Posterior cingulate gyrus (tissue), 11 donors: ENCODE measurements at regions not wholly inside any gene's neighbourhood (a gene's known extent, or its start where the extent isn't known, plus 50 kb on each side); places are given as distances from the start of the nearest gene placed in this dataset.
A peak's percentile ranks its signal among the peaks of the same experiment; 100 is the strongest.
"Not testable (repeated sequence)": the region's sequence is repeated elsewhere in the genome, so short reads cannot be mapped to it uniquely, and the experiment has no call there.

ENCODE experiments used
- DNase-seq, 10 donors: peaks; one replicate each; pipeline versions ENCODE4 v3.0.0 to v3.0.0-alpha.2; 2020 to 2021; ENCODE audit warnings: mixed read lengths in 3 of 10
- intact Hi-C: fragments of 100-400 bp; cut with DNase I; formaldehyde crosslinking; loops from one replicate; pipeline ENCODE4 v1.15.1; 2023

DNA sequence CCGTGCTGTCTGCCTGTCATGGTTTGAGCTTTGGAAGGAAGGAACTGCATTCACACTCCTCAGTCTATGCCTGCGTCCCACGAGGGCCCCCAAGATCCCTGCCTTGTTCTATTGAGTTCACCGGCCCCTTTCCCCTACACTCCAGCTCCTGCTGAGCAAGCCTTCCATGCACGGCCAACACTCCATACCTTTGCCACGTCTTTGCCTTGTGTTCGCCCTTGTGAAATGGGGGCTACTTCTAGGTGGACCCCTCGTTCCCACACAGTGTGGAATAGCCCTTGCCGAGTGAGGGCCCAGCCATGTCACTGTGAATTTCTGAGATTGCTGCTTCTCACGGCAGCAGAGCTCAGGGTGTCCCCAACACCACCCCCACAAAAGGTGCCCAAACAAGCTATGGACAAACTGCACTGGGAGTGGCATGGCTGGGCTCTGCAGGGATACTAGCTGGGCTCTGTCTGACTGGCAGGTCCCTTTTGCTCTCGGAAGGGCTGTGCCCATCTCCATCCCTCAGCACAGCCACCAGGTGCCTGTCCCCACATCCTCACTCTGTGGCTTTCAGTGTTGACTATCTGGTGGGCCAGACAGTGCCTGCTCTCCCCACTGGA, 67.9 kb upstream of the ADAMTS2 start:
- intact Hi-C loops = no loop called here

DNA sequence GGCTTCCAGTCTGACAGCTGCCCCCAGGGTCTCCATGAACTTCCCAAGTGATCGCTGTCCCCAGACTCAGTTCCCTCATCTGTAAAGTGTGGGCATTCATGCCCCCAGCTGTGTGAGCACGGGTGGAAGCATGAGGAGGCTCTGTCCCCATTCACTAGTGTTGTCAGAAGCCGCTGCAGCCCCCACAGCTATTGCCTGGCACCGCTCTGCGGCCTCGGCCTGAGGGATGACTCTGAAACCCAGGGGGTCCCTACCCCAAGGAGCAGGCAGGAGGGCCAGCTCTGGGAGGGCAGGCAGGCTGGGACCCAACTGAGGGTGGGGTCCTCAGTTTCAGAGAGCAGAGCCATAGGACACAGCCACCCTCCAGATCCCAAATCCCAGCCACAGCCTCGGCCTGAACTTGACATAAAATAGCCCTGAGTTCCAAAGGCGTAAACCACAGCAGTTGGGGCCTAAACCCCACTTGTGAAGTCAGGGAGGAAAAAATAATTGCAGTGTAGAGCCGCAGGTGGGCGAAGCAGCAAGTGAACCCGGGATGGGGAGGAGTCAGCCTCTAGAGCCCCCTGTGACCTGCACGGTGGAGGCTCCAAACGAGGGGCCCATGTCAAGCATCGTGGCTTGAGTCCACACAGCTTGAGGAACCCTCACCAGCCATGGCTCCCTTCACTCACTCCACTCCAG, 66.0 kb upstream of the ADAMTS2 start:
- DNase-seq = peak in 1 of 10 donors; percentile 42
- intact Hi-C loops = no loop called here

More for the DNA sequence above, 67.9 kb upstream of the ADAMTS2 start:
- peak in 1 of 10 donors; percentile 47 for DNase-seq

GRCh38 chr5:179410291-179411160, 65.3 kb upstream of the ADAMTS2 start:
- intact Hi-C loops = no loop called here

DNA sequence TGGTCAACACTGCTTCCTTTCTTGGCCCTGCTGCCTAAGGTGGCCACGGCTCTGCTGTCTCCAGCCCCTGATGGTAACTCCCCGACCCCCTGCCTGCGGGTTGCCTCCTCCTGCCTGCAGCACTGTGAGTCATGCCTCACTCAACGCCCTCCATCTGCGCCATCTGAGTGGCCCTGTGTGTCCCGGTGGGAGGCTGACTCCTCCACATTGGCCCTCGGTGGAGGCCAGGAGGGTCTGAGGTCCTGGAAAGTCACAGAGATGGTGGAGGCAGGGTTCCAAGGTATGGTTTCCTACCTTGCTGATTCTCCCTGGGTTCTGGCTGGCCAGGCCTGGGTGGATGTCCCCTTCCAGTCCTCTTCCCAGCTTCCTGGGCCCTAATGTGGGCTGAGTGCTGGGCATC, 64.5 kb upstream of the ADAMTS2 start:
- intact Hi-C loops = no loop called here
- DNase-seq = peak in 1 of 10 donors; percentile 82

More at GRCh38 chr5:179410291-179411160, 65.3 kb upstream of the ADAMTS2 start:
- peak in 2 of 10 donors; percentile 70 to 74 for DNase-seq

DNA sequence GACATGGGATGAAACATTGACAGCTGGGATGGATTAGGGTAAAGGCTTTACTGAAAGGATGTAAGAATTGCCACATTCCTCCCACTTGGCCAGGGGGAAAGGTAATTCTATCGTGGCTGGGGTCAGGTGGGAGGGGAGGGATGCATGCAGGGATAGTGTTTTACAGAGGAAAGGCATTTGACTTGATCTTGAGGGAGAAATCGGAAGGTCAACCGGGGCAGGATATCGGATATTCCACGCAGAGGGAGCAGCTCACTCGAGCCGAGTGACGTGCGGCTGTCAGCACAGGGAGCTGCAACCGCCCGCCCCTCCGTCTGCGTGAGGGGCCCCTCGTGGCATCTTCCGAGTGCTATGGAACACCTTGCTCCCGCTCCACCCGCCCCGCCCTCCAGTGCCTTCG, 63.4 kb upstream of the ADAMTS2 start:
- intact Hi-C loops = no loop called here
- peak in 1 of 10 donors; percentile 76 for DNase-seq

DNA sequence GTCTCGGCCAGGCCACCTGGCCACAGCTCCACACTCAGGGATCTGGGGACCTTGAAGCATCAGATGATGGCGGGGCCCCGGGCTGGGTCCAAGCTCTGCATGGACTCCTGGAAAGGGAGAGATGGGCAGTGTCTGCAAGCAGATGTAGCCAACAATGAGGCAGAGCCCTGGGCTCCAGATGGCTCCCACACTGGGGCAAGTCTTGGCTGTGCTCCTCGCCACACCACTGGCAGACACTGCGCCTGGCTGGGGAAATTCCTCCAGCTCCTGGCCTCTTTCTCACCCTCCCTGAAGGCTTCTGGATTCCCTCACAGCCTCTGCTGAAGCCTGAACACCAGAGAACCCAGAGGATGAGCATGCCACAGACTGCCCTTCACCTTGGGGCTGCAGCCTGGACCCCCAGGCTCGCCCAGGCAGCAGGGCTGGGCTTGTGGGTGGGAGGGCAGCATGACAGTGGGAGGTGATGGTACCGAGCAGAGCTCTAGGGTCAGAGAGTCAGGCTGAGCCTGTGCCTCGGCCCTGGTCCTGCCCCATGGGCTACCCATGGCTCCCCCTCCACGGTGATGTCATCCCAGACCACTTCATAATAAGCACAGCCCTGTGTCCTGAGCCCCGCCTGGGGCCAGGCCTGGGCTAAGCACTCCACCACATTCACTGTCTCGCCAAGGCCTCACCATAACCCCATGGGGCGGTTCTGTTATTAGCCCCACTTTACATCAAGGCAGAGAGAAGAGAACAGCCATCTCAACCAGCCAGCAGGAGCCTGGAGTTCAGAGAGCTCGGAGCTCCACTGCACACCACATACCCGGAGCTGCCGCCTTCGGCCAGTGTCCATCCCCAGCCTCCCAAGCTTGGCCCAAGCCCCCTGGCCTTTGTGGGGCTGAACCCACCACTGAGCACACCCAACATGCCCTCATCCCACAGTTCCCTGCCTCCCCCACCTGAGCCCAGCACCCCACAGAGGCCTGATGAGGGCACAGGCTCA, 62.2 kb upstream of the ADAMTS2 start:
- peak in 1 of 10 donors; percentile 62 for DNase-seq
- intact Hi-C loops = no loop called here

GRCh38 chr5:179406031-179406961, 61.0 kb upstream of the ADAMTS2 start:
- intact Hi-C loops = no loop called here
- DNase-seq = peak in 1 of 10 donors; percentile 78

GRCh38 chr5:179405426-179406030, 60.3 kb upstream of the ADAMTS2 start:
- DNase-seq = no peak
- intact Hi-C loops = no loop called here

DNA sequence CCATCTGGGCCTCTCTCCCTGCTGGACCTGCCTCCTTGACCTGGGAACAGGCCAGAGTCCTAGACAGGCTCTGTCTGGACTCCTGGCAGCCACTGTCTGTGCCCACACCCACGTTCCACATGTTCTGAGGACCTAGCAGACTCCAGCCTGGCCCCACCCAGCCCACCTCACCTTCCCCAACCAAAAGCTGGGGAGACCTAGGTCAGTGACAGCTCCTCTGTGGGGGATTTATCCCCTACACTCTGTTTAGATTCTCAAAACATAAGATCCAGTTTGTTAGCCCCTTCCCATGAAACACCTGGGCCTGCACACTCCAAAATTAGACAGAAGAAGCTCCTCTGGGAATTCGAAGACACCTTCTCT, 59.8 kb upstream of the ADAMTS2 start:
- no peak for DNase-seq
- intact Hi-C loops = no loop called here

DNA sequence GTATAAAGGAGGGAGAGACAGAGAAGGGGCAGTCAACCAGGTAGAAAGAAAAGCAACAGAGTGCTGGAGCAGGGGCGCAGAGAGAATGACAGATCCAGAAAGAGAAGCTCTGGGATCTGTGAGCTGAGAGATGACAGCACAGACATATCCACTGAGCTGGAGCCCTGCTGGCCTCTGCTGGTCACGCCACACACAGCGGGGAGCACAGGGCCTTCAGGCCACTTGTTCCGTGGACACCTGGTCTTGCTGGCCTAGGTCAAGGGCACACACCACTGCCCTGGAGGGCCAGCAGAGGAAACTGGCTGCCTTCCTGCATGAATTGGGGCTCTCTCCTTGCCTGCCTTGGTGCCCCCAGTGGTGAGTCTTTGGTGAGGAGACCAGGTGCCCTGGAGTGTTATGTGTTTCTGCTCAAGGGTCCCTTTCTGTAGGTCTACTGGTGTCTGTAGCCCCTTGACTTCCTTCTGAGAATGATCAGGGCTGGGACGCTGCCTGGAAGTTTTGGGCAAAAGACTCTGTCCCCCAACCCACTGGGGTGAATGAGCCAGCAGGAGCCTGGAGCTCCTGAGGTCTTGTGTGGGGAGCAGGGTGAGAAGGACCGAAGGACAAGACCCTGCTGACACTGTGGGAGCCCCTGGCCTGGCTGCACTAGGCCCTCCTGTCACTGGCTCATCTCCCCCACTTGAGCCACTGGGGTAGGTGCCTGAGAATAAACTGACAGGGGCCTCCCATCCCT, 59.2 kb upstream of the ADAMTS2 start:
- intact Hi-C loops = no loop called here
- DNase-seq = no peak

DNA sequence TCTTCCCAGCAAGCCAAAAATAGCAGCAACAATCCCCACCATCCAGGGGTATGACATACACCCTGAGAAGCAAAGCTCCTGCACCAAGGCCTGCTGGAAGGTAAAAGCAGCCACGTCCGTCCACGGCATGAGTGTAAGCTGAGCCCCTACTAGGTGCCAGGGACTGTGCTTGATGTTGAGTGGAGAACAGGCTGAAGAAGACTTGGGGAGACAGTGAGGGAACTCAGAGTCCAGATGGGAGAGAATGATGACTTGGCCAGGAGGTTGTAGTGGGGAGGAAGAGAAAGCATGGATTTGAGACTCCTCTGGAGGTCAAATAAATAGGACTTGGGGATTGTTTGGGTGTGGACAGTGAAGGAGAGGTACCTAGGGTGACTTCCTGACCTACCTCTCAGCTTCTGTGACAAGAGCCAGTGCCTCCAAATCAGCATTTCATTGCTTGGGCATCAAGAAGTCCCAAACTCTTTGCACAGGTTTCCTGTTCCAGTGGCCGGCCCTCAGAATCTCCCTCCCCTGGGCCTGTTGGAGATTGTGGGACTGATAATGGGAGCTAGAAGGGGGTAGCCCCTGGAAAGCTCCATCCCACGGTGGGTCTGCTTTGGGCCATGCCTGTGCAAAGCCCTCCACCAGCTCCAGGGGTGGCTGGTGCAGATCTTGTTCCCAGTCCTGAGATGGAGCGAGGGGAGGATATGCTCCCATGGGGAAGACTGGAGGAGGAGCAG, 58.3 kb upstream of the ADAMTS2 start:
- intact Hi-C loops = no loop called here
- no peak for DNase-seq

GRCh38 chr5:179400435-179400834, 55.2 kb upstream of the ADAMTS2 start:
- DNase-seq = not testable (repeated sequence)

GRCh38 chr5:179400020-179400419, 54.8 kb upstream of the ADAMTS2 start:
- no peak for DNase-seq
- intact Hi-C loops = no loop called here

More at GRCh38 chr5:179400435-179400834, 55.2 kb upstream of the ADAMTS2 start:
- intact Hi-C loops = not testable (repeated sequence)

DNA sequence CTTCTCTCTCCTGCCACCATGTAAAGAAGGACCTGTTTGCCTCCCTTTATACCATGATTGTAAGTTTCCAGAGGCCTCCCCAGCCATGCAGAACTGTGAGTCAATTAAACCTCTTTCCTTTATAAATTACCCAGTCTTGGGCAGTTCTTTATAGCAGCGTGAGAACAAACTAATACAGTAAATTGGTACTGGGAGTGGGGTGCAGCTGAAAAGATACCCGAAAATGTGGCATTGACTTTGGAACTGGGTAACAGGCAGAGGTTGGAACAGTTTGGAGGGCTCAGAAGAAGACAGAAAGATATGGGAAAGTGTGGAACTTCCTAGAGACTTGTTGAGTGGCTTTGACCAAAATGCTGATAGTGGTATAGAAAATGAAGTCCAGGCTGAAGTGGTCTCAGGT, 54.1 kb upstream of the ADAMTS2 start:
- intact Hi-C loops, DNase-seq: not testable (repeated sequence)

DNA sequence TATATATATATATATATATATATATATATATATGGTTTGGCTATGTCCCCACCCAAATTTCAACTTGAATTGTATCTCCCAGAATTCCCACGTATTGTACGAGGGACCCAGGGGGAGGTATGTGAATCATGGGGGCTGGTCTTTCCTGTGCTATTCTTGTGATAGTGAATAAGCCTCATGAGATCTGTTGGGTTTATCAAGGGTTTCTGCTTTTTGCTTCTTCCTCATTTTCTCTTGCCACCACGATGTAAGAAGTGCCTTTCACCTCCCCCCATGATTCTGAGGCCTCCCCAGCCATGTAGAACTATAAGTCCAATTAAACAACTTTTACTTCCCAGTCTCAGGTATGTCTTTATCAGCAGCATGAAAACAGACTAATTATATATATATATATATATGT, 52.3 kb upstream of the ADAMTS2 start:
- intact Hi-C loops = no loop called here
- no peak for DNase-seq
